SK-N-MC (cell line): ENCODE measurements at regions not wholly inside any gene's neighbourhood (a gene's known extent, or its start where the extent isn't known, plus 50 kb on each side); places are given as distances from the start of the nearest gene placed in this dataset.
"Not testable (repeated sequence)": the region's sequence is repeated elsewhere in the genome, so short reads cannot be mapped to it uniquely, and the experiment has no call there.

ENCODE experiments used
- DNase-seq: peaks from one replicate; pipeline ENCODE4 v3.0.0-alpha.2; 2011; ENCODE audit warnings: low read depth, low spot score
- H3K27ac ChIP-seq: fragments of 200-600 bp; sonication (generic); 2 replicates; pipeline ENCODE4 v1.5.1; 2016; ENCODE audit warnings: mixed run types
- H3K36me3 ChIP-seq: fragments of 200-600 bp; sonication (generic); 2 replicates; pipeline ENCODE4 v1.6.1; 2017; ENCODE audit warnings: antibody characterized with exemption, low read length, mixed read lengths; ENCODE audit not compliant: insufficient read depth
- H3K4me3 ChIP-seq: fragments of 200-600 bp; sonication (generic); 2 replicates; pipeline ENCODE4 v1.5.1; 2016
- H3K9ac ChIP-seq: fragments of 200-600 bp; sonication (generic); 2 replicates; pipeline ENCODE4 v1.8.0; 2017; ENCODE audit warnings: mixed run types, mixed read lengths; ENCODE audit not compliant: insufficient read length
- H3K9me3 ChIP-seq: fragments of 200-600 bp; sonication (generic); 2 replicates; pipeline ENCODE4 v1.6.1; 2017; ENCODE audit warnings: low read depth, mild to moderate bottlenecking, antibody characterized with exemption, low read length, moderate library complexity, mixed read lengths
- EZH2 ChIP-seq: fragments of 200-600 bp; sonication (generic); IDR thresholded peaks from one replicate; pipeline ENCODE4 v1.6.1; 2017; ENCODE audit warnings: antibody characterized with exemption
- FOXP2 ChIP-seq: optimal IDR thresholded peaks from 2 replicates; pipeline ENCODE3; 2011; ENCODE audit warnings: mild to moderate bottlenecking, moderate library complexity; ENCODE audit not compliant: insufficient read depth; ENCODE audit errors: extremely low read length, control extremely low read depth
- POLR2AphosphoS5 ChIP-seq: IDR thresholded peaks from 2 replicates; pipeline ENCODE4 v1.6.1; 2012; ENCODE audit warnings: mild to moderate bottlenecking, low read depth, low read length, borderline replicate concordance

DNA sequence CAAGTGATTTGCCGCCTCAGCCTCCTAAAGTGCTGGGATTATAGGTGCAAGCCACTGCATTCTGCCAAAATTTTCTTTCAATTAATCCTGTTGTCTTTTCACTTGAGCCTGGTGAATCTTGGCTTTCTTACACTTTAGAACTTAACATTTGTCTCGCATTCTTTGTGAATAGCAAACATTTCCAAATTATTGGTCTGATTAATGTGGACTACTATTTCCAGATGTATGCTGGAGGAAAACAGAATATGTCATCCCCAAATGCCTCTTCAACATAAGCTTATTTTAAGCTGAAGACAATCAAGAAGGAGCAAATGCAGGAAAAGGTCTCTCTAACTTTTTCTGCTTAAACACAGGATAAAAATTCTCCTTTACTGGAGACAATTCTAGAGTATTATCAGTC lies 233.4 kb downstream of the PPP4R3C start:
- Histone ChIP-seq H3K4me3 (no peak overlapping the region), H3K27ac (no peak overlapping the region)
- TF ChIP-seq EZH2, result no peak
- no peak for TF ChIP-seq FOXP2
- no peak for TF ChIP-seq POLR2AphosphoS5

GRCh38 chrX:27222661-27223060 lies 240.5 kb downstream of the PPP4R3C start:
- Histone ChIP-seq H3K36me3 (no peaks in the 10 kb centered on the region), H3K4me3 (no peak overlapping the region), H3K9ac (no peak overlapping the region), H3K27ac (no peak overlapping the region), H3K9me3 (no peaks in the 10 kb centered on the region)
- DNase-seq, result no peak
- TF ChIP-seq POLR2AphosphoS5, result no peak
- TF ChIP-seq FOXP2, result no peak
- TF ChIP-seq EZH2, result no peak

More for the DNA sequence above, 233.4 kb downstream of the PPP4R3C start:
- no peak for DNase-seq
- Histone ChIP-seq H3K9ac (no peak overlapping the region), H3K9me3 (no peaks in the 10 kb centered on the region), H3K36me3 (no peaks in the 10 kb centered on the region)

- Histone ChIP-seq H3K36me3 (no peaks in the 10 kb centered on the region), H3K9ac (no peak overlapping the region), H3K4me3 (no peak overlapping the region), H3K27ac (no peak overlapping the region), H3K9me3 (no peaks in the 10 kb centered on the region)
- no peak for TF ChIP-seq EZH2
- no peak for TF ChIP-seq FOXP2
- no peak for TF ChIP-seq POLR2AphosphoS5
- peak; percentile 10 for DNase-seq
These were observed 276.5 kb downstream of the PPP4R3C start for GRCh38 chrX:27186671-27187070.

DNA sequence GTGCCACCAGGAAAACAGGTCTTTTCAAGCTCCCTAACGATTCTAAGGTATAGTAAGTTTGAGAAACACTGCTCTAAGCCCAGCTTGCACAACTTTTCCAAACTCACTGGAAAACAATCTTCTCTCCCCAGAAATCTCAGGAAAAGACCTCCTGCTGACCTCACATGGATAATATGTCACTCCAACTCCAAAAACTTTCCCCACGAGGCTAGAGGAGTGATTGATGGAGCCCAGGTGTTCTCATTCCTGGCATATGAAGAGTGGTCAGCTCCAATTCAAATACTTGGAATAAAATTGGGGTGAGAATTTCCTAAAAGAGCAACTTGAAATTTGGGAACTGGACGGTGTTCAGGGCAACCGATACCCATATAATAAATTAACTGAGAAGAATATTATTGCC lies 299.9 kb downstream of the PPP4R3C start:
- no peaks in the 10 kb centered on the region for H3K36me3 ChIP-seq
- no peak overlapping the region for H3K4me3 ChIP-seq
- no peak for DNase-seq
- TF ChIP-seq EZH2 (no peak), FOXP2 (no peak), POLR2AphosphoS5 (no peak)
- H3K9ac ChIP-seq, result no peak overlapping the region
- H3K27ac ChIP-seq, result no peak overlapping the region
- no peaks in the 10 kb centered on the region for H3K9me3 ChIP-seq

- Histone ChIP-seq H3K4me3 (no peak overlapping the region), H3K9me3 (no peaks in the 10 kb centered on the region), H3K27ac (no peak overlapping the region), H3K9ac (no peak overlapping the region), H3K36me3 (no peaks in the 10 kb centered on the region)
- no peak for TF ChIP-seq POLR2AphosphoS5
- TF ChIP-seq FOXP2, result no peak
- TF ChIP-seq EZH2, result no peak
- no peak for DNase-seq
These were observed 300.6 kb downstream of the PPP4R3C start for GRCh38 chrX:27162496-27162895.

DNA sequence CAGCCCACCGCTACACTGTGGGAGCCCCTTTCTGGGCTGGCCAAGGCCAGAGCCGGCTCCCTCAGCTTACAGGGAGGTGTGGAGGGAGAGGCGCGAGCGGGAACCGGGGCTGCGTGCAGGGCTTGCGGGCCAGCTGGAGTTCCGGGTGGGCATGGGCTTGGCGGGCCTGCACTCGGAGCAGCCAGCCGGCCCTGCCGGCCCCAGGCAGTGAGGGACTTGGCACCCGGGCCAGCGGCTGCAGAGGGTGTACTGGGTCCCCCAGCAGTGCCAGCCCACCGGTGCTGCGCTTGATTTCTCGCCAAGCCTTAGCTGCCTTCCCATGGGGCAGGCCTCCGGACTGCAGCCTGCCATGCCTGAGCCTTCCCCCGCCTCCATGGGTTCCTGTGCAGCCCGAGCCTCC lies 306.2 kb downstream of the PPP4R3C start:
- not testable (repeated sequence) for H3K9me3 ChIP-seq, DNase-seq, H3K4me3 ChIP-seq, H3K36me3 ChIP-seq, H3K27ac ChIP-seq, H3K9ac ChIP-seq

- no peak overlapping the region for H3K4me3 ChIP-seq
- TF ChIP-seq FOXP2 (no peak), POLR2AphosphoS5 (no peak)
These were observed 326.8 kb downstream of the PPP4R3C start for GRCh38 chrX:27136325-27136724.

GRCh38 chrX:27132862-27133261 lies 330.3 kb downstream of the PPP4R3C start:
- TF ChIP-seq FOXP2 (no peak), EZH2 (no peak), POLR2AphosphoS5 (no peak)
- Histone ChIP-seq H3K27ac (no peak overlapping the region), H3K9ac (no peak overlapping the region), H3K4me3 (no peak overlapping the region), H3K9me3 (no peaks in the 10 kb centered on the region), H3K36me3 (no peaks in the 10 kb centered on the region)
- no peak for DNase-seq

More at GRCh38 chrX:27136325-27136724, 326.8 kb downstream of the PPP4R3C start:
- H3K36me3 ChIP-seq, result no peaks in the 10 kb centered on the region
- H3K9me3 ChIP-seq, result no peaks in the 10 kb centered on the region
- DNase-seq, result no peak
- H3K9ac ChIP-seq, result no peak overlapping the region
- no peak overlapping the region for H3K27ac ChIP-seq

GRCh38 chrX:27087176-27087575 lies 376.0 kb downstream of the PPP4R3C start:
- DNase-seq, H3K9me3 ChIP-seq, H3K36me3 ChIP-seq, H3K27ac ChIP-seq, H3K9ac ChIP-seq, H3K4me3 ChIP-seq: not testable (repeated sequence)
